ENCODE measurements at regions not wholly inside any gene's neighbourhood (a gene's known extent, or its start where the extent isn't known, plus 50 kb on each side); places are given as distances from the start of the nearest gene placed in this dataset.
A peak's percentile ranks its signal among the peaks of the same experiment; 100 is the strongest.
"Not testable (repeated sequence)": the region's sequence is repeated elsewhere in the genome, so short reads cannot be mapped to it uniquely, and the experiment has no call there.

GRCh38 chr14:98906123-98906995 is 365.6 kb downstream of the BCL11B start:
- no peak for DNase-seq (ENCODE audit: low read depth, low spot score)

DNA sequence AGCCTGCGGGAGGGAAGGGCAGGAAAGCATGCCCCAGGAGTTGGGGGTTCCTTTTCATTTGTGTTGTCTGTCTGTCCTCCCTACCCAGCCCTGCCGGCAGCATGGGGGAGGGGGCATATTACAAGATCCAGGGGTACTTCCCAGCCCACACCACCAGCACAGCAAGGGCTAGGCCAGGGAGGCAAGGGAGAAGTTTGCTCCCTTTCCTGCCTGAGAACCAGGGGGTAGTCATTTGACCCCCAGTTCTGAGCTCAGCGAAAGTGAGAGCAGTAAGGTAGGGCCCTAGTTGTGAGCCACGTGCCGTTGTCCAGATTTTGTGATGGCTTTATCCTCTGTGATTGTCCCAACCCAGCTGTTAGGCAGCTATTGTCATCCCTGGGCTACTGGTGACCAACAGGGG is 364.7 kb downstream of the BCL11B start:
- DNase-seq (ENCODE audit: low read depth, low spot score) = no peak

DNA sequence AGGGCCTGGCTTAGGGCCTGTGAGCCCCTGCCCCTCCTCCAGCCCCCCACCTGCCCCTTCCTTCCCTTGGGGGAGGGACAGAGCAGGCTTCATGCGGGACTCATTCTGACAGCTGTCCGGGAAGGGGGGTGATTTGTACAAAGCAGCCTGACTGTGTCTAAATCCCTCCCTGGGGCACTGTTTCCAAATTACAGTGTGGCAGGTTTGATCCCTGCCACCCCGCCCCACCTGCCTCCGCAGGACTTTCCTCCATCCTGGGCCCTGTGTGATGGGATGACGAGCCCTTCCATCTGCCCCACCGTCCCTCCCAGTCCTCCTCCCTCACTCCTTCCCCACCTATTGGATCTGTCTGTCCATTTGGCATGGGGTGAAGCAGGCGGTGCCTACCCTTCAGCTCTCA is 363.9 kb downstream of the BCL11B start:
- no peak for DNase-seq (ENCODE audit: low read depth, low spot score)

DNA sequence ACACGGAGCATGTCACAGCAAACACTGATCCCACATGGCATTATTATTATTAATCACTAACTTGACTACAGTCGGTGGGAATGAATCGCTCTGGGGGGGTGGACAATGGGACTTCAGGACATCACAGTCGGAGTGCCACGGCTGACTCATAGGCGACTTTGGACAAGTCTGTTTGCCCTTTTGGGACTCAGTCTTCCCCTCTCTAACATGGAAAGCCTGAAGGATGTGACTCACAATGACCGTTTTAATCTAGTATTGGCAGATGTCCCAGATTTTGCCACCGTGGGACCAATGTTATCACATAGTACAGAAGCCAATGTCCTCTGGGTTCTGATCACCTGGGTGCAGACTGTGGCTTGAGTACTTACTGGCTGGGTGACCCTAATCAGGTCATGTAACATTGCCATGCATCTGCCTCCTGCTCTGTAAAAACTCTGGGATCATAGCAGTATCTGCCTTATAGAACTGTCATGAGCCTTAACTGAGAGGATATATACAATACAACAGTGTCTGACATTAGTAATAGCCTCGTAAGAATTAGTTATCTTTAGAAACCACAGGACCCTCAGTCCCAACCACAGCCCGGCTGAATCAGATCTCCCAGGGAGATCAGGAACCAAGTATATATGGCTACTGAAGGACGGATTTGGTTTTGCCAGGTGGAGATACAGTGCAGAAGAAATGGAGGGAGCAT is 362.6 kb downstream of the BCL11B start:
- DNase-seq (ENCODE audit: low read depth, low spot score) = no peak

GRCh38 chr14:98910061-98910460 is 361.9 kb downstream of the BCL11B start:
- no peak for DNase-seq (ENCODE audit: low read depth, low spot score)

- DNase-seq (ENCODE audit: low read depth, low spot score) = no peak
These were observed 359.3 kb downstream of the BCL11B start for GRCh38 chr14:98912655-98913054.

DNA sequence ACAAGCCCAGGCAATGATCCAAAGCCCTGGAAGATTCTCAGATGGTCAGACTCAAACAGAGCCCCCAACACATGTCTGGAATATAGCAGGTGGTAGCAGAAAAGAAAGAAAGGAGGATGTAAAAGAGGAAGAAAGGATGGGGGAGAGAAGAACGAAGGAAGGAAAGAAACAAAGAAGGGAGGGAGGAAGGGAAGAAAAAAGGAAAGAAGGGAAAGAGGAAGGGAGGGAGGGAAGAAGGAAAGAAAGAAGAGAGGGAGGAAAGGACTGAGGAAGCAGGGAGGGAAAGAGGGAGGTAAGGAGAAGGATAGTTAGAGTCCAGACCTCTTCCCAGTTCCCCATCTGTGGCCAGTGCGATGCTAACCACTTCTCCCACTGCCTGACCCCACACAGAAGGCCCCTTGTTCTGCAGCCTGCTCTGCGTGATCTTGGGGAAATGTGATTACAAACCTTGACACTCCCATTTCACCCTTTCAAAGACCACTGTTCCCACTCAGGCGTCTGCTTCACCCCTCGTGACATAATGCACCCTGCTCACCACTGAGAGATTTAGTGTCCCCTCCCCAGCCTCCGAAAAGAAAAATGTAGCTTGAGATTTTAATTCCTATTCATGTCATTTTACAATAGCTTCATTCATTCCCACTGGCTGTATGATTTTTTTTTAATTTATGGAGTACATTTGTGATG is 357.9 kb downstream of the BCL11B start:
- no peak for DNase-seq (ENCODE audit: low read depth, low spot score)

DNA sequence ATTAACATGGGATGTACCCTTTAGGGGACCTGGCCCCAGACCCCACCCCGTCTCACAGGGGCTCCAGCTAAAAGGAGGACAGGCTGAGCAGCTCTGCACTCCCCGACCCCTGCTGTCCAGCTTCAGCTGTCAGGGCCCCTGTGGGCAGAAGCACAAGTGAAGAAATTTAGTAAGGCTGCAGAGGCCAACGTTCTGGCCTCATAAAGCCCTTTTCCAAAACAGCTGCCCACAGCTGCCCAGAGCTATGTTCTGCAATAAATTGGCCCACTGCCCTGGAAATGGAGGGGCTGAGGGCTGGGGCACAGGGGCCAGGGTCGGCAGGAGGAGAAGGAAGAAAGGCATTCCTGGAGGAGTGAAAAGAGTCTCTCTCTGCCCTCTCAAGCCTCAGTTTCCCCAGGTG is 357.1 kb downstream of the BCL11B start:
- no peak for DNase-seq (ENCODE audit: low read depth, low spot score)

GRCh38 chr14:98915625-98916024 is 356.4 kb downstream of the BCL11B start:
- no peak for DNase-seq (ENCODE audit: low read depth, low spot score)

DNA sequence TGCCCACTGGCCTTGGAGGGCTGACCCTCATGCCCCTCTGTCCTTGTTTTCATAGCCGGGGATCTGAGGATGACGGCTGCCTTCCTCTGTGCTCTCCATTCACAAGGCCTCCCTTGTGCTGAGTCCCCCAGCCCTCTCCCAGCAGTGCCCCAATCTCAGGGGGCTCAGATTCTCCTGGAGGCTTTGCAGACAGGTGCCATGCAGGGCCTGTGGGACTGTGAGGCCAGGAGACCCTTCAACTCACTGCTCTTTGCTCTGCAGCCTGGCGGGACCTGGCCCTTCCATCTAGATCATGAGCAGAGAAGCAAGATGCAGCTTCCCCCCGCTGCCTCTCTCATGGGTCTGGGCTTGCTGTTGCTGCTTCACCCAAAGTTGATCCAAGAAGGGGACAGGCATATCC is 356.0 kb downstream of the BCL11B start:
- no peak for DNase-seq (ENCODE audit: low read depth, low spot score)

GRCh38 chr14:98916476-98916875 is 355.5 kb downstream of the BCL11B start:
- DNase-seq (ENCODE audit: low read depth, low spot score) = no peak

DNA sequence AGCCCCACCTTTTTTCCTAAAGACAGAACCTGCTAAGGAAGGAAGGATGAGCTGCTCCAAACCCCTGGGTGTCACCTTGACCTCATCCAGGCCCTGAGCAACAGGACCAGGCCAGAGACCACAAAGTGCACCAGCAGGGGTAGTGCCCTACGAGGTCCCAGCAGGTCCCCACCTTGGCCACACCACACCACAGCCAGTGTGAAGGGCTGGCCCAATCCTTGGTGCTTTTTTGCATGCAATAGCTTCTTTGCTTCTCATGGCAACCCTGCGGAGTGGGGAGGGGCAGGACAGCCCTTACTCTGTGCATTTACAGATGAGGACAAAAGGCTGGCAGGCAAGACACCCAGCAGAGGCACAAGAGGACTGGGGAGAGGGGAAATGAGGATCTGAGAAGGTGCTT is 352.6 kb downstream of the BCL11B start:
- DNase-seq (ENCODE audit: low read depth, low spot score) = no peak

- not testable (repeated sequence) for DNase-seq (ENCODE audit: low read depth, low spot score)
These were observed 350.7 kb downstream of the BCL11B start for GRCh38 chr14:98921306-98921705.

- DNase-seq (ENCODE audit: low read depth, low spot score) = no peak
These were observed 348.4 kb downstream of the BCL11B start for GRCh38 chr14:98923596-98923995.

DNA sequence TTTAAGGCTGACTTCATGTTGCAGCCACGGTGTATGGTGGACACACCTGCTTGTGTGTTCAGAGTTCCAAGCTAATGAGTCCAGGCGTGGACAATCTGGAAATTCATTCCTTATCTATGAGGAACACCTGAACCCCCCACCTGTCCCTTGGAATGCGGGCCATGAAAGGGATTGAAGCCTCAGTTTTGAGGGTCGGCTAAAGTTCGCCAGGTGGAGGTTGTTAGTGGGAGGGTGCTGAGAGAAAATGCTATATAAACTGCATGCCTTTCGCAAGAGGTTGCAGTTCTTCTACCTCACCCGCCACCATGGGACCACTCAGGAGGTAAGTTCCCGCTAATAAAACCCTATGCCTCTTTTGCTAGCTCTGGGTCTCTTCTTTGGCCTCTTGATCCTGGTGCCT is 348.0 kb downstream of the BCL11B start:
- DNase-seq (ENCODE audit: low read depth, low spot score) = no peak

DNA sequence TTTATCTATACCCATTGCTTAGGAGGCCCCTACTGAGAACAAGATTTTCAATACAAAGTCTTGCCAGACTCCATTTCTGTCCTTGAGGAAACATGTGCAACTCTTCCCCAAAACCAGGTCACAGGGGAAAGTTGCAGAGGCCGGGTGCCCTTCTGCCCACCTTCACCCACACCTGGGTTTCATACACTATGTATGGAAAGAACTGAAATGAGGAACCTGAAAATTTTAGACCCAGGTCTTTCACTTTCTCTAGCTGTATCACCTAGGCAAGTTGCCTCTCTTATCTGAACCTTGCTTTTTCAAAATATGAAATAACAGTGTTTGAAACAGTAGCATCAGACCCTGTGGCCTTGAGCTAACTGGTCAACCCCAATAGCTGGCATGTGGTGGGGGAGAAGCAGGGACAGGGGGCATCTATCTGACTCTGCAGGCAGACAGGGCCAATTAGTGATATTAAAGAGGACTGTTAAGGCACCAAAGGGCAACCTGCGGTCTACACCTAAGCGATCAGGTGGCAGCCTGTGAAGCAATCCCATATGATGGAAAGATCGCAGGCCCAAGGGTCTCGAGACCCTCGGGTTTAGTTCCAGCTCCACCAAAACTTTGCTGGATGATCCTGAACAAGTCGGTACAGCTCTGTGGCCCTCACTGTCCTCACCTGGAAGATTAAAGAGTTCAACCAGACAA is 346.5 kb downstream of the BCL11B start:
- no peak for DNase-seq (ENCODE audit: low read depth, low spot score)

DNA sequence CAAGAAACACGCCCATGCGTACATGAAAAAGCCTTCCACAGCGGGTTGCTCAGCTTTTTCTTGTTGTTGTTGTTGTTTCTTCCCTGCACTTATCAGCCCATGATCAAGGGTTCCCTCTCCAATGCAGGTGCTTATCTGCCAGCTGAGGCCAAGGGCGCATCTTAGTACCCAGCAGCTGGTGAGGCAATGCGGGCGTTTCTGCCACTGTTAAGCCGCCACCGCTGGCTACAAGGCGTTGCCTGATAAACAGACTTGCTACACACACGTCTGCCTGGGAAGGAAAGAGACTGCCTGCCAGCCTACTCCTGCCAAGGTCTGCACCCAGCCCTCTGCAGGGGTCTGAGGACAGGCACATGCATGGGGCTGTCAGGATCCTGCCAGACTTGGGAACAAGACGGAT is 345.9 kb downstream of the BCL11B start:
- no peak for DNase-seq (ENCODE audit: low read depth, low spot score)

- DNase-seq (ENCODE audit: low read depth, low spot score) = no peak
These were observed 345.2 kb downstream of the BCL11B start for GRCh38 chr14:98926801-98927200.

GRCh38 chr14:98927986-98928385 is 344.0 kb downstream of the BCL11B start:
- no peak for DNase-seq (ENCODE audit: low read depth, low spot score)

DNA sequence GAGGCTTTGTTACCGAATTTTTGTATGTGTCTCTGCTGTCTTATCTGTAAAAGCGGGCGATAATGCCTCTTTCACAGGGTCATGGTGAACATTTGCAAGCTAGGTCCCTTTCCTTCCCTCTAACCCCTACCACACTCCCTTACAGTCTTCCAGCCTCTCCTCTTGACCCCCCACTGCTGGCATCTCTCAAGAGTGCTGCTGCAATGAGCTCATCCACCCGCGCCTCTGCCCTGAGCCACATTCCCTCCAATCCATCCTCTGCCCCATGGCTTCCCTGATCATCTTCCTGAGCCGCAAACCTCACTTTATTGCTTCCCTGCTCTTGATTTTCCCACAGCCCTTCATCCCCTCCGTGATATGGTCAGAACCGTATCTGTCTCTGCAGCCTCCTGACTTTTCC is 343.6 kb downstream of the BCL11B start:
- DNase-seq (ENCODE audit: low read depth, low spot score) = no peak

DNA sequence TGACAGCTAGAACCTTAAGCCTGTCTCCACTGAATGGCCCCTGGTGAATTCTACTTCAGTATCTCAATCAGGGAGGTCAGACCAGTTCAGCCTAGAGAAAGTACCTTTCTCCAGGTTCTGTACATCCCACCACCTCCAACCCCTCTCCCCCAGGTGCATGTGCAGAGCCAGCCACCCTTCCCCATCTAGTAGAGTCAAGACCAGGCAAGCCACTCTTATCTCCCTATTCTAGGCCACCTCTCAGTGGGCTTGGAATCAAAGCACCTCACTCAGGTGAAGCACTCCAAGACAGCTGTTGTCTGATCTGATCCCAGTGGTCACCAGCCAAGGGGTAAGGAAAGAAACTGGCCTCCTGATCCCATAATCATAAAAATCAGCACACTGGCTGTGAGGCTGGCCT is 340.9 kb downstream of the BCL11B start:
- no peak for DNase-seq (ENCODE audit: low read depth, low spot score)

GRCh38 chr14:98931911-98932310 is 340.1 kb downstream of the BCL11B start:
- DNase-seq (ENCODE audit: low read depth, low spot score) = peak; percentile 34
